Hepatocyte (in vitro differentiated cells): ENCODE measurements at regions not wholly inside any gene's neighbourhood (a gene's known extent, or its start where the extent isn't known, plus 50 kb on each side); places are given as distances from the start of the nearest gene placed in this dataset.

ENCODE experiments used
- DNase-seq: peaks from one replicate; pipeline ENCODE4 v3.0.0-alpha.2; 2016; ENCODE audit warnings: low spot score
- H2AFZ ChIP-seq: fragments of 200-600 bp; sonication (generic); 2 replicates; pipeline ENCODE4 v1.6.0; 2016; ENCODE audit warnings: antibody characterized with exemption, mild to moderate bottlenecking
- H3K27ac ChIP-seq: fragments of 200-600 bp; sonication (generic); 2 replicates; pipeline ENCODE4 v1.5.1; 2016; ENCODE audit warnings: mild to moderate bottlenecking
- H3K27me3 ChIP-seq: fragments of 200-600 bp; sonication (generic); 2 replicates; pipeline ENCODE4 v1.6.1; 2016
- H3K36me3 ChIP-seq: fragments of 200-600 bp; sonication (generic); replicated peaks from 2 replicates; pipeline ENCODE4 v1.5.1; 2016; ENCODE audit warnings: low read depth; ENCODE audit not compliant: insufficient read depth
- H3K4me1 ChIP-seq: fragments of 200-600 bp; sonication (generic); 2 replicates; pipeline ENCODE4 v1.5.1; 2016; ENCODE audit warnings: mild to moderate bottlenecking, moderate library complexity; ENCODE audit not compliant: insufficient read depth
- H3K4me2 ChIP-seq: fragments of 200-600 bp; sonication (generic); 2 replicates; pipeline ENCODE4 v1.6.0; 2016
- H3K4me3 ChIP-seq: fragments of 200-600 bp; sonication (generic); 2 replicates; pipeline ENCODE4 v1.5.1; 2016; ENCODE audit warnings: mild to moderate bottlenecking
- H3K79me2 ChIP-seq: fragments of 200-600 bp; sonication (generic); 2 replicates; pipeline ENCODE4 v1.6.0; 2017; ENCODE audit warnings: mild to moderate bottlenecking
- H3K9me2 ChIP-seq: fragments of 200-600 bp; sonication (generic); replicated peaks from 2 replicates; pipeline ENCODE4 v1.6.0; 2017; ENCODE audit warnings: mild to moderate bottlenecking; ENCODE audit not compliant: insufficient read depth
- H3K9me3 ChIP-seq: fragments of 200-600 bp; sonication (generic); 2 replicates; pipeline ENCODE4 v1.5.1; 2016; ENCODE audit warnings: low read depth, mild to moderate bottlenecking
- H4K20me1 ChIP-seq: fragments of 200-600 bp; sonication (generic); 2 replicates; pipeline ENCODE4 v1.6.0; 2016; ENCODE audit warnings: mild to moderate bottlenecking; ENCODE audit not compliant: insufficient read depth, poor library complexity, severe bottlenecking
- CTCF ChIP-seq: fragments of 200-600 bp; sonication (generic); IDR thresholded peaks from 2 replicates; pipeline ENCODE4 v1.5.1; 2016; ENCODE audit warnings: antibody characterized with exemption, mild to moderate bottlenecking; ENCODE audit not compliant: poor library complexity
- EZH2 ChIP-seq: fragments of 200-600 bp; sonication (generic); IDR thresholded peaks from 2 replicates; pipeline ENCODE4 v1.6.1; 2016; ENCODE audit warnings: antibody characterized with exemption, mild to moderate bottlenecking, borderline replicate concordance
- EZH2phosphoT487 ChIP-seq: fragments of 200-600 bp; sonication (generic); IDR thresholded peaks from one replicate; pipeline ENCODE4 v1.6.1; 2018; ENCODE audit warnings: antibody characterized with exemption, mild to moderate bottlenecking, low read depth, moderate library complexity; ENCODE audit not compliant: unreplicated experiment, severe bottlenecking
- WGBS: methylation state at CpG from one replicate; pipeline ENCODE4 v1.1.6; 2016; ENCODE audit warnings: low lambda C conversion rate; ENCODE audit errors: missing lambda C conversion rate; 5-methylcytosine and 5-hydroxymethylcytosine counted together

GRCh38 chr3:66812136-66812535 is 186.0 kb upstream of the KBTBD8 start:
- H3K4me2 ChIP-seq = no peak overlapping the region
- WGBS = 50% methylated on average over 2 of the region's 2 CpGs
- no peaks in the 10 kb centered on the region for H3K4me1 ChIP-seq
- H3K36me3 ChIP-seq = no peaks in the 10 kb centered on the region
- no peak overlapping the region for H3K27ac ChIP-seq
- H3K79me2 ChIP-seq = no peaks in the 10 kb centered on the region
- no peaks in the 10 kb centered on the region for H3K9me3 ChIP-seq
- peaks cover 3% of the 10 kb centered on the region for H3K27me3 ChIP-seq
- H3K9me2 ChIP-seq = no peaks in the 10 kb centered on the region
- no peaks in the 10 kb centered on the region for H4K20me1 ChIP-seq
- no peak for TF ChIP-seq CTCF
- H2AFZ ChIP-seq = no peak overlapping the region
- no peak overlapping the region for H3K4me3 ChIP-seq
- DNase-seq = no peak

- no peak for DNase-seq
- Histone ChIP-seq H3K4me2 (no peak overlapping the region), H4K20me1 (no peaks in the 10 kb centered on the region), H3K79me2 (no peaks in the 10 kb centered on the region), H3K27me3 (peaks cover 8% of the 10 kb centered on the region), H3K4me1 (no peaks in the 10 kb centered on the region), H3K27ac (no peak overlapping the region), H3K9me3 (no peaks in the 10 kb centered on the region), H3K4me3 (no peak overlapping the region), H2AFZ (no peak overlapping the region), H3K9me2 (no peaks in the 10 kb centered on the region), H3K36me3 (no peaks in the 10 kb centered on the region)
- WGBS = 95% methylated on average over 1 of the region's 1 CpG
- TF ChIP-seq EZH2phosphoT487 = no peak
- no peak for TF ChIP-seq CTCF
- no peak for TF ChIP-seq EZH2
These were observed 185.4 kb upstream of the KBTBD8 start for GRCh38 chr3:66812741-66813140.

- Histone ChIP-seq H3K4me3 (no peak overlapping the region), H3K4me1 (no peaks in the 10 kb centered on the region), H4K20me1 (no peaks in the 10 kb centered on the region), H3K36me3 (no peaks in the 10 kb centered on the region), H3K9me3 (no peaks in the 10 kb centered on the region), H3K4me2 (no peak overlapping the region), H2AFZ (no peak overlapping the region), H3K79me2 (no peaks in the 10 kb centered on the region), H3K9me2 (no peaks in the 10 kb centered on the region), H3K27me3 (peaks cover 25% of the 10 kb centered on the region), H3K27ac (no peak overlapping the region)
- WGBS = 27% methylated on average over 4 of the region's 4 CpGs
- DNase-seq = peak; percentile 71
- no peak for TF ChIP-seq EZH2
- TF ChIP-seq CTCF = peak; percentile 69
These were observed 181.9 kb upstream of the KBTBD8 start for GRCh38 chr3:66816090-66816761.
